NB4 (cell line): ENCODE measurements at regions not wholly inside any gene's neighbourhood (a gene's known extent, or its start where the extent isn't known, plus 50 kb on each side); places are given as distances from the start of the nearest gene placed in this dataset.

Experiments
- DNase-seq: peaks from one replicate; pipeline ENCODE4 v3.0.0; 2010; ENCODE audit warnings: low read depth
- H3K4me3 ChIP-seq: one replicate; pipeline ENCODE4 v1.5.1; 2011; ENCODE audit warnings: mild to moderate bottlenecking, low read depth, low read length, moderate library complexity
- MYC ChIP-seq: IDR thresholded peaks from 2 replicates; pipeline ENCODE4 v1.6.1; 2011; ENCODE audit warnings: low read depth, low read length
- POLR2A ChIP-seq: IDR thresholded peaks from 2 replicates; pipeline ENCODE4 v1.6.1; 2011; ENCODE audit warnings: mild to moderate bottlenecking; ENCODE audit not compliant: insufficient read length; ENCODE audit errors: extremely low read depth
- TF ChIP-seq, protein P1 (sequence below): IDR thresholded peaks from one replicate; pipeline ENCODE4 v1.5.1; 2012; ENCODE audit warnings: low read depth, low read length
- TF ChIP-seq, protein P2 (sequence below): IDR thresholded peaks from 2 replicates; pipeline ENCODE4 v1.6.1; 2011; ENCODE audit warnings: low read depth, low read length

DNA sequence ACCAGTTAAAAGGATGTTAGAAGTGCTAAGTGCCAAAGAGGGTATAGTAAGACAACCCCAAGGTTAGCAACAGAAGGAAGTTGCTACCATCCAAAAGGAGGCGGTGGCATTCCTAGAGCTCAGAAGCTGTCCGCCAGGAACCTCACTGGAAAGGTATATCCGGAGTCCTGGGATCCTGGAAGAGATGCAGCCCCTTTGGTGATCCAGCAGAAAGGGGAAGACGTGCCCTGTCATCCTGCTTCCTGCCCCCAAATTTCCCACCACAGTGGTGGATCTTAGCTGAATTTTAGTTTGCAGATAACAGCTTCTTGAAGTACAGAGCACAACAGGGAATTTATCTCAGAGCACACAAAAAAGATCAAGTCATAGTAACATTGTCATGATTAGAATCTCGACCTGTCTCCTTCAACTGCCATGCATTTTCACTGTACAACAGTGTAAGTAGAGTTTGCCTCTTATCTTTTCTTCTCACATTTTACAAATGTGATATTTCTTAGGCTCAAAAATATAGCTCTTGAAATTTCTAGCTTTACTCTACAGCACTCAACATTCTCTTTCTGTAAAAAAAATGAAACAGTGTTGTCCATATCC is 526.3 kb downstream of the SOX5 start:
- TF ChIP-seq POLR2A = no peak
- TF ChIP-seq, protein P1, sequence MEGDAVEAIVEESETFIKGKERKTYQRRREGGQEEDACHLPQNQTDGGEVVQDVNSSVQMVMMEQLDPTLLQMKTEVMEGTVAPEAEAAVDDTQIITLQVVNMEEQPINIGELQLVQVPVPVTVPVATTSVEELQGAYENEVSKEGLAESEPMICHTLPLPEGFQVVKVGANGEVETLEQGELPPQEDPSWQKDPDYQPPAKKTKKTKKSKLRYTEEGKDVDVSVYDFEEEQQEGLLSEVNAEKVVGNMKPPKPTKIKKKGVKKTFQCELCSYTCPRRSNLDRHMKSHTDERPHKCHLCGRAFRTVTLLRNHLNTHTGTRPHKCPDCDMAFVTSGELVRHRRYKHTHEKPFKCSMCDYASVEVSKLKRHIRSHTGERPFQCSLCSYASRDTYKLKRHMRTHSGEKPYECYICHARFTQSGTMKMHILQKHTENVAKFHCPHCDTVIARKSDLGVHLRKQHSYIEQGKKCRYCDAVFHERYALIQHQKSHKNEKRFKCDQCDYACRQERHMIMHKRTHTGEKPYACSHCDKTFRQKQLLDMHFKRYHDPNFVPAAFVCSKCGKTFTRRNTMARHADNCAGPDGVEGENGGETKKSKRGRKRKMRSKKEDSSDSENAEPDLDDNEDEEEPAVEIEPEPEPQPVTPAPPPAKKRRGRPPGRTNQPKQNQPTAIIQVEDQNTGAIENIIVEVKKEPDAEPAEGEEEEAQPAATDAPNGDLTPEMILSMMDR = no peak
- no peak for TF ChIP-seq MYC
- TF ChIP-seq, protein P2, sequence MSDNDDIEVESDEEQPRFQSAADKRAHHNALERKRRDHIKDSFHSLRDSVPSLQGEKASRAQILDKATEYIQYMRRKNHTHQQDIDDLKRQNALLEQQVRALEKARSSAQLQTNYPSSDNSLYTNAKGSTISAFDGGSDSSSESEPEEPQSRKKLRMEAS = no peak
- H3K4me3 ChIP-seq = no peak overlapping the region
- no peak for DNase-seq

DNA sequence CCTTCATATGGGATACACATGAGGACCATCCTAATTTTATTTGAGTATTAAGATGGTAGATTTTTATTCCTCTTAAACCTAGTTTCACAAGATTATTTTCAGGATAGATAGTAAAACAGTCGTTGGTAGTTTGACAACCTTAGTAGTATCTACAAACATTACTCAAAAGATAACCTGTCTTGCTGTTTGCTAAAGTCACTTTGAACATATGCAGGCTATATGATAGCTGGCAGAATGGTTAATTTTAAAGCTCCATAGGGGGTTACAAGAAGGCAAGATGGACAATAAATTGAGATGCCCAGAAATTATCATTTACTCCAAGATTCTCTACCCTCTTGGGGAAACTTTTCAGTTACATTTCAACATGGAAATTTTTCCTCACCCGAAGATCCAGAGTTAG is 525.7 kb downstream of the SOX5 start:
- H3K4me3 ChIP-seq = no peak overlapping the region
- TF ChIP-seq MYC = no peak
- TF ChIP-seq, protein P2 = no peak
- no peak for TF ChIP-seq POLR2A
- TF ChIP-seq, protein P1 = no peak
- no peak for DNase-seq

DNA sequence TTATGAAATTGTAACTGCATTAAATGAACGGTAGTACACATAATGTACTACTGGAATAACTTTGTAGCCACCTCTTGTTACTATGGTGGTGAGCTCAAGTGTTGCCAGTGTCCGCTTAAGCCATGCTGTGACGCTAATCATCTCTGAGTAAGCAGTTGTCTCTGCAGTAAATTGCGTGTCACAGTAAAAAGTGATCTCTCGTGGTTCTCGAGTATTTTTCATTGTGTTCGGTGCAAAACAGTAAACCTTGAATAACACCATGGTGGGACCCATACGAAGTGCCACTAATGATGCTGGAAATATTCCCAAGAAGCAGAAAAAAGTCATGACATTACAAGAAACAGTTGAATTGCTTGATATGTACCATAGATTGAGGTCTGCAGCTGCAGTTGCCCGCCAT is 524.8 kb downstream of the SOX5 start:
- no peak overlapping the region for H3K4me3 ChIP-seq
- DNase-seq = no peak
- no peak for TF ChIP-seq MYC
- TF ChIP-seq, protein P1 = no peak
- TF ChIP-seq, protein P2 = no peak
- TF ChIP-seq POLR2A = no peak

DNA sequence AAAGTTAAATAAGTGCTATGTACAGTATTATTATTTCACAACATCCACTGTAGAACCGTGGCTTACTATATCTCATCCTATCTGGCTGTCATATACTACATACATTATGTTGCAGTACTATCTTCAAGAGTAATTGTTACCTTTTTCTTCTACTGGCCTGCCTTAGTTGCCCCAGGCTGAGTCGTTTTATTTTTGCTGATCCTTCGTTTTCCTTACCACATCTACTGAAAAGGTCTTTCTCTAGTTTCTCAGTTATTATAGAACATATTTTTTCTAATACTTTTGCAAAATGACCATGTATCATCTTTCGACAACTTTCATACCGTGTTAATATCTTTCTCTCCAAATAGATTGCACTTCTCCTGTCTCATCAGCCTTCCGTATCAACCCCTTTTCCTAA is 523.1 kb downstream of the SOX5 start:
- H3K4me3 ChIP-seq = no peak overlapping the region
- TF ChIP-seq MYC = no peak
- no peak for TF ChIP-seq POLR2A
- TF ChIP-seq, protein P1 = no peak
- TF ChIP-seq, protein P2 = no peak
- DNase-seq = no peak

DNA sequence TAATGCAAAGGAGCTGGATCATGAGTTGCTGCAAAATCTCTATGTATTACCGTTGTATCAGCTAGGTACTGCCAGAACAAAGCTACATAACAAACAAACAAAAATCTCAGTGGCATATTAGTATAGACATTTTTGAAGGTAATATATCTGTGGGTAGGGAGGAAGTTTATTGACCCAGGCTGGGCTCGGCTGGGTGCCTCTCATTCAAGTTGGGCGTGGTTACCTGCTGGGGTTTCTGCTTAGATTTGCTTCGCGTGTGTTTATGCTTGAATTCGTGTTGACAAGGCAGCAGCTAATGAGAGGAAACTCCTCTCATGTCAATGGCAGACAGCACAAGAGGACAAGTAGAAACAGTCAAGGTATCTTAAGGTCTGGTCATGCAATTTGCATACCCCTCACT is 520.7 kb downstream of the SOX5 start:
- DNase-seq = no peak

More for the DNA sequence above, 520.7 kb downstream of the SOX5 start:
- no peak overlapping the region for H3K4me3 ChIP-seq
- no peak for TF ChIP-seq MYC
- TF ChIP-seq, protein P2 = no peak
- TF ChIP-seq, protein P1 = no peak
- no peak for TF ChIP-seq POLR2A
